GM12875 (cell line): ENCODE measurements at regions not wholly inside any gene's neighbourhood (a gene's known extent, or its start where the extent isn't known, plus 50 kb on each side); places are given as distances from the start of the nearest gene placed in this dataset.
"Not testable (repeated sequence)": the region's sequence is repeated elsewhere in the genome, so short reads cannot be mapped to it uniquely, and the experiment has no call there.

ENCODE experiments used
- H3K4me3 ChIP-seq: one replicate; pipeline ENCODE4 v1.5.1; 2011; ENCODE audit warnings: low read depth, low read length, control low read depth
- TF ChIP-seq, protein P1 (sequence below): IDR thresholded peaks from 2 replicates; pipeline ENCODE4 v1.5.1; 2011; ENCODE audit warnings: low read depth, mild to moderate bottlenecking, control low read depth, inconsistent platforms, low read length, moderate library complexity, borderline replicate concordance; ENCODE audit not compliant: insufficient read depth

DNA sequence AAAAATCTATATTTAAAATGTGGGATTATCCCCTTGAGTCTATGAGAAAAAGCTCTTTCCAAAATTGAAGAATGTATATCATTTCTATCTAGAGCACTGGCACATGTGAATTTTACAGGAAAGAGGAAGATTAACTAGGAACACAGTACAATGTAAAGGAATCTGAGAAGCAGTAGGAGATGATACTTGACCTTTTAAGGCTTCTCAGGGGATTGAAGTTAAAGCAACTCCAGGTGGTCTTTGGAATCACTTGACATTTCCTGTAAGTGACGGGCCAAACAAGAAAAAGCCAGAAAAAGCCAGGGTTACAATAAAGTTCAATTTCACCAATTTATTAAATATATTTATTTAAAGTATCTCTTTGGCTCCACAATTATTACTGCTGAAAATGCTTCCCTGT lies 1373.9 kb downstream of the OLFM4 start:
- no peak overlapping the region for H3K4me3 ChIP-seq
- TF ChIP-seq, protein P1, sequence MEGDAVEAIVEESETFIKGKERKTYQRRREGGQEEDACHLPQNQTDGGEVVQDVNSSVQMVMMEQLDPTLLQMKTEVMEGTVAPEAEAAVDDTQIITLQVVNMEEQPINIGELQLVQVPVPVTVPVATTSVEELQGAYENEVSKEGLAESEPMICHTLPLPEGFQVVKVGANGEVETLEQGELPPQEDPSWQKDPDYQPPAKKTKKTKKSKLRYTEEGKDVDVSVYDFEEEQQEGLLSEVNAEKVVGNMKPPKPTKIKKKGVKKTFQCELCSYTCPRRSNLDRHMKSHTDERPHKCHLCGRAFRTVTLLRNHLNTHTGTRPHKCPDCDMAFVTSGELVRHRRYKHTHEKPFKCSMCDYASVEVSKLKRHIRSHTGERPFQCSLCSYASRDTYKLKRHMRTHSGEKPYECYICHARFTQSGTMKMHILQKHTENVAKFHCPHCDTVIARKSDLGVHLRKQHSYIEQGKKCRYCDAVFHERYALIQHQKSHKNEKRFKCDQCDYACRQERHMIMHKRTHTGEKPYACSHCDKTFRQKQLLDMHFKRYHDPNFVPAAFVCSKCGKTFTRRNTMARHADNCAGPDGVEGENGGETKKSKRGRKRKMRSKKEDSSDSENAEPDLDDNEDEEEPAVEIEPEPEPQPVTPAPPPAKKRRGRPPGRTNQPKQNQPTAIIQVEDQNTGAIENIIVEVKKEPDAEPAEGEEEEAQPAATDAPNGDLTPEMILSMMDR, result no peak

GRCh38 chr13:54415753-54416366 lies 1387.2 kb downstream of the OLFM4 start:
- no peak overlapping the region for H3K4me3 ChIP-seq
- TF ChIP-seq, protein P1, result no peak

DNA sequence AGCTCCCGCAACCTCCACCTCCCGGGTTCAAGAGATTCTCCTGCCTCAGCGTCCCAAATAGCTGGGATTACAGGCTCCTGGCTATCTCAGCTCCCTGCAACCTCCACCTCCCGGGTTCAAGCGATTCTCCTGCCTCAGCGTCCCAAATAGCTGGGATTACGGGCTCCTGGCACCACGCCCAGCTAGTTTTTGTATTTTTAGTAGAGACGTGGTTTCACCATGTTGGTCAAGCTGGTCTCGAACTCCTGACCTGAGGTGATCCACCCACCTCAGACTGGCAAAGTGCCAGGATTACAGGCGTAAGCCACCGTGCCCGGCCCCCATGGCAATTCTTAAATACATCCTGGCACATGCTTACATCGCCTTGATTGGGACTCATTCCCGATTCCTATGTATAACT lies 1394.3 kb downstream of the OLFM4 start:
- not testable (repeated sequence) for H3K4me3 ChIP-seq

DNA sequence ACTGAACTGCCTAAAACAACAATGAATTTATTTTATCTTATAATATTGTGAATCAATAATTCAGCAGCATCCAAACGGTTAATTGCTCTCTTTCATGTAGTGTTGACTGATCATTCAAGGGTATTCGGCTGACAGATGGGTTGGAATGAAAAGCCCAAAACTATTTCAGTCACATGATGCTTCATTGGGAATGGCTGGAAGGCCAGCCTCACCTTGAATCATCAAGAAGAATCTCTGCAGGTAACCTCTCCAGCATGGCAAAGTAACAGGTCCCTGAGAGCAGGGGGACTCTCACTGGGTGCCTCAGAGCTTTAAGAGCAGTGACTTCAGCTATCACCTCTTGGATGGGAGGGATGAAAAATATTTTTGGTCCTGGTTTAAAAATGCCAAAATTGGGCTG lies 1395.7 kb downstream of the OLFM4 start:
- TF ChIP-seq, protein P1, result no peak
- no peak overlapping the region for H3K4me3 ChIP-seq

DNA sequence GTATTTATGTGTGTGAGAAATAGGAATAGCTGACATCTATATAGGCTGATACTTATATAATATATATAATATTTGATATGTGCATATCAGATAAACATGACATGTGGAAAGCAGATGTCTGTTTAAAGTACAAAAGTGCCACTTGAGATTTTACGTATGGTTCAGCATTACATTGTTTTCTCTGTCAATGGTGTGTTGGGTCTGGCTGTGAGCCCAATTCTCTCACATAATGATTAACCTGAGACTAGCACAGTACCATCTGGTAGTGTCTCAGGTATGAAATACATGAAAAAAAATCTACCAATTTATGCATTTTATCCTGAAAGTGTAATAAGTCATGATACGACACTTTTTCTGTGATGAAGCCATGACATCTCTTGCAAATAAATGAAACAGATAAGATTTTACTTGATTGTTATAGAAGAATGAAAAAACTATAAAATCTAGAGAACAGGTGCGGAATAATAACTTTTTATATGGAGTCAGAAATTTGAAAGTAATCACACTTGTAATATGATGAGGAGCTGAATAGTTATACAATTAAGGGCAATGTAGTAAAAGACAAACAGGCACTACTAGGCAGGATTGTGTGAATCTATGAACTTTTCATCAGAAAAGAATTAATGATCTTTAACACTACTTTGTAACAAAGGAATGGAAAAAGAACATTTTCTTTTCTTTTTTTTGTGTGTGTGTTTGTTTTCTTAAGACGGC lies 1405.0 kb downstream of the OLFM4 start:
- H3K4me3 ChIP-seq, result no peak overlapping the region
- TF ChIP-seq, protein P1, result no peak

GRCh38 chr13:54440853-54441400 lies 1412.3 kb downstream of the OLFM4 start:
- H3K4me3 ChIP-seq, result not testable (repeated sequence)

DNA sequence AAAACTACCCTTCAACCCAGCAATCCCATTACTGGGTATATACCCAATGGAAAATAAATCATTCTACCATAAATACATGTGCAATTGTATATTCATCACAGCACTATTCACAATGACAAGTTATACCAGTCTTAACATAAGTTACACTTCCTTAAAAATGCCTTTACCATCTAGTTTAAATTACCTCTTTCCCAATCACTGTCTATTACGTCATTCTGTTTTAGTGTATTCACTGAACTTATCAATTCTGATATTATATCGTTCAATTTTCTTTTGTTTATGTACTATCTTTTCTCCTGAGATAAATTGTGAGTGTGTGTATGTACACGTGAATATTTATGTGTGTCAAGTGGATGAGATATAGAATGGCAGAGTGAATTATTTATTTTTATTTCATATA lies 1416.8 kb downstream of the OLFM4 start:
- TF ChIP-seq, protein P1, result no peak
- no peak overlapping the region for H3K4me3 ChIP-seq

DNA sequence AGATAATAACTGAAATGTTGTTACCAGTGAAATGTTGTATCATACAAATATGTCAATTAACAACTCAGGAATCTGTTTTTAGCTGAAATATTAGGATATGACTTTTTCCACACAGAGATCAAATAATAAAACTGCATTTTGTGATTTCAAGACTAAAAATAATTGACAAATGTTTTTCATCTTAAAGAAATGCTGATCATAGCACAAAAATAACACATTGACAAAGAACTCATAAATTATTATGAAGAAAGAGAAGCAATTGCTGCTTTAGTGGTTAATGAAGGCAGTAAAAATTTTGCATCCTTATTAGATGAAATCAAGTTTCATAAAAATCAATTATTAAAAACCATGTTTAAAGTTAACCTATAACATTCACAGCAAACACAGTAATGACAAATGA lies 1417.3 kb downstream of the OLFM4 start:
- no peak overlapping the region for H3K4me3 ChIP-seq
- TF ChIP-seq, protein P1, result no peak
